ENCODE measurements at regions not wholly inside any gene's neighbourhood (a gene's known extent, or its start where the extent isn't known, plus 50 kb on each side); places are given as distances from the start of the nearest gene placed in this dataset.

DNA sequence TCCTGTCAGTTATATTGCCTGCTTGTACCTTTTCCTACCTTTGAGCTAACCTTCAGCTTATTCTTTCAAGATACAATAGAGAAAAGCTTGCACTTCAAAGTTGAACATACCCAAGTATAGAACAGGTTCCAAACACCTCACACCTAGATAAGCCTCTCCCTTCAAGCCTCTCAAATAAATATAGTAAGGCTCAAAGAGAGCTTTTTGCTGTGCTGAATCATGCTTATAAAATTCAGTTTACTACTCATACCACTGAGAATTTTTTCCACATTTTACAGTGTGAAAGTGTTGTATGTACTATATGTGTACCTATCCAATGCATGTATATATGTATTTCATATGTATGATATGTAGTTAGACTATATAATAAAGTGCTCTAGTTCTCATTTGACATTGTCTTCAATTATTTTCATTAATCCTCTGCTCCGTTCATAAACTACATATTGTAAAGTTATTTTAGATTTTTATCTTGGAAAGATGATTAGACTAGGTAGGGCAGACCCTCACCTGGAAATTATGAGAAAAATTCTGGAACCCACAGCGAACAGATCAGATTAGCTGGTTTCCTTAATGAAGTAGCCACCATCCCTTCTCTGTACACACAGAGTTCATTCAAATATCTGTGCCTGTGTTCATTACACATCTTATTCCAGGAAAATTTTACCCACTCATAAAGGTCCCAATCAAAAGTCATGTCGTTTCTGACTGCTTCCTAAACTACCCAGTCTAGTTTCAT, 149.2 kb upstream of the RGMB start:
- TF ChIP-seq, protein P1, sequence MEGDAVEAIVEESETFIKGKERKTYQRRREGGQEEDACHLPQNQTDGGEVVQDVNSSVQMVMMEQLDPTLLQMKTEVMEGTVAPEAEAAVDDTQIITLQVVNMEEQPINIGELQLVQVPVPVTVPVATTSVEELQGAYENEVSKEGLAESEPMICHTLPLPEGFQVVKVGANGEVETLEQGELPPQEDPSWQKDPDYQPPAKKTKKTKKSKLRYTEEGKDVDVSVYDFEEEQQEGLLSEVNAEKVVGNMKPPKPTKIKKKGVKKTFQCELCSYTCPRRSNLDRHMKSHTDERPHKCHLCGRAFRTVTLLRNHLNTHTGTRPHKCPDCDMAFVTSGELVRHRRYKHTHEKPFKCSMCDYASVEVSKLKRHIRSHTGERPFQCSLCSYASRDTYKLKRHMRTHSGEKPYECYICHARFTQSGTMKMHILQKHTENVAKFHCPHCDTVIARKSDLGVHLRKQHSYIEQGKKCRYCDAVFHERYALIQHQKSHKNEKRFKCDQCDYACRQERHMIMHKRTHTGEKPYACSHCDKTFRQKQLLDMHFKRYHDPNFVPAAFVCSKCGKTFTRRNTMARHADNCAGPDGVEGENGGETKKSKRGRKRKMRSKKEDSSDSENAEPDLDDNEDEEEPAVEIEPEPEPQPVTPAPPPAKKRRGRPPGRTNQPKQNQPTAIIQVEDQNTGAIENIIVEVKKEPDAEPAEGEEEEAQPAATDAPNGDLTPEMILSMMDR (IDR thresholded peaks at IDR 0.05; ENCODE audit: insufficient read depth, low read length) = no peak
- TF ChIP-seq SPI1 (IDR thresholded peaks at IDR 0.05; ENCODE audit: borderline replicate concordance, low read depth) = no peak
- no peak for TF ChIP-seq GABPA (IDR thresholded peaks at IDR 0.05; ENCODE audit: low read depth)
- no peak for TF ChIP-seq REST (IDR thresholded peaks at IDR 0.05; ENCODE audit: insufficient replicate concordance, low read depth)
- TF ChIP-seq POLR2AphosphoS5 (IDR thresholded peaks at IDR 0.05; ENCODE audit: low read depth) = no peak
- no peak overlapping the region for H3K27ac ChIP-seq (replicated peaks)
- DNase-seq (ENCODE audit: low read depth in 1 of 2, low spot score in 1 of 2) = no peak

DNA sequence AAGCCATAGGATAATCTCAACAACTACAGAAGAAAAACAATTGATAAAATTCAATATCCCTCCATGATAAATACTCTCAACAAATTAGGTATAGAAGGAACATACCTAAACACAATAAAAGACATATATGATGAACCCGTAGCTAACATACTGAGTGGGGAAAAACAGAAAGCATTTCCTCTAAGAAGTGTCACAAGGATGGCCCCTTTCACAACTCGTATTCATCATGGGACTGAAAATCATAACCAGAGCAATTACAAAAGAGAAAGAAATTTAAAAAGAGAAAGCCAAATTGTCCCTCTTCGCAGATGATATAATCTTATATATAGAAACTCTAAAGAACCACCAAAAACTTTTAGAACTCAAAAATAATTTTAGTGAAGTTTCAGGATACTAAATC, 146.3 kb upstream of the RGMB start:
- H3K27ac ChIP-seq (replicated peaks) = no peak overlapping the region
- no peak overlapping the region for H3K4me3 ChIP-seq (replicated peaks; ENCODE audit: insufficient read depth, low read length)
- H3K27me3 ChIP-seq (ENCODE audit: insufficient read depth, poor library complexity, severe bottlenecking) = no peaks in the 10 kb centered on the region
- TF ChIP-seq SPI1 (IDR thresholded peaks at IDR 0.05; ENCODE audit: borderline replicate concordance, low read depth) = no peak
- TF ChIP-seq REST (IDR thresholded peaks at IDR 0.05; ENCODE audit: insufficient replicate concordance, low read depth) = no peak
- TF ChIP-seq, protein P1 (IDR thresholded peaks at IDR 0.05; ENCODE audit: insufficient read depth, low read length) = no peak
- TF ChIP-seq GABPA (IDR thresholded peaks at IDR 0.05; ENCODE audit: low read depth) = no peak
- TF ChIP-seq POLR2AphosphoS5 (IDR thresholded peaks at IDR 0.05; ENCODE audit: low read depth) = no peak
- DNase-seq (ENCODE audit: low read depth in 1 of 2, low spot score in 1 of 2) = no peak

More for the DNA sequence above, 149.2 kb upstream of the RGMB start:
- Histone ChIP-seq H3K27me3 (ENCODE audit: insufficient read depth, poor library complexity, severe bottlenecking) (no peaks in the 10 kb centered on the region), H3K4me3 (replicated peaks; ENCODE audit: insufficient read depth, low read length) (no peak overlapping the region)

DNA sequence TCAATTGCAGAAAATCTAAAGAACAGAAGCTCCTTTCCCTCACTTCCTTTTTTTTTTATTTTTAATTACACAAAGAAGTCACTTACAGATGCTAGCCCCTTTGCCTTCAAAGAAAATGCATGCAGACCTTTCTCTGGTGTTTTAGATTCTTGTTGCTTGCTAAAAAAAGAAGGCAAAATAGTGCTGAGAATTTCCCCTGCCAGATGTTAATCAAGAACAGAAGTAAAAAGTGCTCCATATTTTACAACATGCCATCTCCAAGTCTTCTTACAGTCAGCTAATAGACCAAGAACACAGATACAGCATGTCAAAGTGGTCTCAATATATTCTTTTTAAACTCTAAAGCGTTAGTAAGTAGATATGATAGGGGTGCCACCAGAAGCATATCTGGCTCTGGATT, 142.8 kb upstream of the RGMB start:
- TF ChIP-seq SPI1 (IDR thresholded peaks at IDR 0.05; ENCODE audit: borderline replicate concordance, low read depth) = no peak
- no peak for TF ChIP-seq REST (IDR thresholded peaks at IDR 0.05; ENCODE audit: insufficient replicate concordance, low read depth)
- no peak for TF ChIP-seq POLR2AphosphoS5 (IDR thresholded peaks at IDR 0.05; ENCODE audit: low read depth)
- TF ChIP-seq, protein P1 (IDR thresholded peaks at IDR 0.05; ENCODE audit: insufficient read depth, low read length) = no peak
- no peak for TF ChIP-seq GABPA (IDR thresholded peaks at IDR 0.05; ENCODE audit: low read depth)
- Histone ChIP-seq H3K4me3 (replicated peaks; ENCODE audit: insufficient read depth, low read length) (no peak overlapping the region), H3K27me3 (ENCODE audit: insufficient read depth, poor library complexity, severe bottlenecking) (no peaks in the 10 kb centered on the region), H3K27ac (replicated peaks) (no peak overlapping the region)
- DNase-seq (ENCODE audit: low read depth in 1 of 2, low spot score in 1 of 2) = no peak
